Smooth muscle cell (in vitro differentiated cells): ENCODE measurements at regions not wholly inside any gene's neighbourhood (a gene's known extent, or its start where the extent isn't known, plus 50 kb on each side); places are given as distances from the start of the nearest gene placed in this dataset.
A peak's percentile ranks its signal among the peaks of the same experiment; 100 is the strongest.

Experiments
- DNase-seq: peaks from one replicate; lab custom pipeline; 2025; ENCODE audit not compliant: unreplicated experiment; lab: John Stamatoyannopoulos, UW
- H2AFZ ChIP-seq: fragments of 200-600 bp; sonication (generic); 2 replicates; pipeline ENCODE4 v1.6.0; 2016; ENCODE audit warnings: antibody characterized with exemption, low read depth, mild to moderate bottlenecking
- H3F3A ChIP-seq: fragments of 200-600 bp; sonication (generic); 2 replicates; pipeline ENCODE4 v1.6.0; 2017; ENCODE audit warnings: antibody characterized with exemption, low read depth
- H3K27ac ChIP-seq: fragments of 200-600 bp; sonication (generic); 2 replicates; pipeline ENCODE4 v1.5.1; 2016; ENCODE audit warnings: low read depth, mild to moderate bottlenecking
- H3K27me3 ChIP-seq: fragments of 200-600 bp; sonication (generic); 2 replicates; pipeline ENCODE4 v1.6.1; 2016; ENCODE audit warnings: low read depth, mild to moderate bottlenecking
- H3K36me3 ChIP-seq: fragments of 200-600 bp; sonication (generic); 2 replicates; pipeline ENCODE4 v1.5.1; 2016; ENCODE audit warnings: low read depth
- H3K4me1 ChIP-seq: fragments of 200-600 bp; sonication (generic); 2 replicates; pipeline ENCODE4 v1.5.1; 2016; ENCODE audit warnings: low read depth
- H3K4me2 ChIP-seq: fragments of 200-600 bp; sonication (generic); 2 replicates; pipeline ENCODE4 v1.6.0; 2016; ENCODE audit warnings: mild to moderate bottlenecking
- H3K4me3 ChIP-seq: fragments of 200-600 bp; sonication (generic); 2 replicates; pipeline ENCODE4 v1.5.1; 2016; ENCODE audit warnings: mild to moderate bottlenecking
- H3K79me2 ChIP-seq: fragments of 200-600 bp; sonication (generic); 2 replicates; pipeline ENCODE4 v1.6.0; 2016; ENCODE audit warnings: low read depth, mild to moderate bottlenecking
- H3K9ac ChIP-seq: fragments of 200-600 bp; sonication (generic); 2 replicates; pipeline ENCODE4 v1.6.0; 2016; ENCODE audit warnings: low read depth
- H3K9me3 ChIP-seq: fragments of 200-600 bp; sonication (generic); replicated peaks from 2 replicates; pipeline ENCODE4 v1.5.1; 2016; ENCODE audit warnings: low read depth
- H4K20me1 ChIP-seq: fragments of 200-600 bp; sonication (generic); 2 replicates; pipeline ENCODE4 v1.6.0; 2016; ENCODE audit warnings: low read depth
- WGBS: methylation state at CpG from one replicate; pipeline ENCODE4 v1.1.7; 2016; ENCODE audit warnings: low lambda C conversion rate; 5-methylcytosine and 5-hydroxymethylcytosine counted together
- TF ChIP-seq, protein P1 (sequence below): fragments of 200-600 bp; sonication (generic); IDR thresholded peaks from 2 replicates; pipeline ENCODE4 v1.5.1; 2017; ENCODE audit warnings: borderline replicate concordance, mild to moderate bottlenecking, antibody characterized with exemption; ENCODE audit not compliant: insufficient read depth, poor library complexity, severe bottlenecking

DNA sequence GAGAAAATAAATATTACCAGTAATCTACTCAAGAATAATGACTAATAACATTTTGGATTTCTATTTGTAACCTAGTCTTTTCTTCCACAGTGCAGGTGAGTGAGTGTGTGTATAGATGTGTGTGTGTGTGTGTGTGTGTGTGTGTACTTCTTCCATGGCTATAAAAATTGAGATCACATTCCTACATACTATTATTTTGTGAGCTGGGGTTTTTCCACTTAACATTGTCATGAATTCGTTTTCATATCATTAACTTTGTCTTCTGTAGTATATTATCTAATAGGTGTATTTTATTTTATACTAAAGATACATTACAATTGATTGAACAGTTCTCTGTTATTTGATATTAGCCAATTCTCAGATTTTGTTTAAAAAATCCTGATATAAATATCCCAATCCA lies 152.4 kb upstream of the TRPC7 start:
- Histone ChIP-seq H3K27ac (peak overlapping the region; percentile 46), H3K9me3 (no peaks in the 10 kb centered on the region), H3F3A (peaks cover 21% of the 10 kb centered on the region), H3K4me1 (peaks cover 22% of the 10 kb centered on the region), H3K79me2 (no peaks in the 10 kb centered on the region), H3K9ac (no peak overlapping the region), H3K36me3 (no peaks in the 10 kb centered on the region), H3K4me3 (no peak overlapping the region), H3K27me3 (no peaks in the 10 kb centered on the region), H2AFZ (no peak overlapping the region), H3K4me2 (peak overlapping the region; percentile 38), H4K20me1 (no peaks in the 10 kb centered on the region)
- no peak for DNase-seq
- WGBS = 40% methylated on average over 1 of the region's 1 CpG
- TF ChIP-seq, protein P1, sequence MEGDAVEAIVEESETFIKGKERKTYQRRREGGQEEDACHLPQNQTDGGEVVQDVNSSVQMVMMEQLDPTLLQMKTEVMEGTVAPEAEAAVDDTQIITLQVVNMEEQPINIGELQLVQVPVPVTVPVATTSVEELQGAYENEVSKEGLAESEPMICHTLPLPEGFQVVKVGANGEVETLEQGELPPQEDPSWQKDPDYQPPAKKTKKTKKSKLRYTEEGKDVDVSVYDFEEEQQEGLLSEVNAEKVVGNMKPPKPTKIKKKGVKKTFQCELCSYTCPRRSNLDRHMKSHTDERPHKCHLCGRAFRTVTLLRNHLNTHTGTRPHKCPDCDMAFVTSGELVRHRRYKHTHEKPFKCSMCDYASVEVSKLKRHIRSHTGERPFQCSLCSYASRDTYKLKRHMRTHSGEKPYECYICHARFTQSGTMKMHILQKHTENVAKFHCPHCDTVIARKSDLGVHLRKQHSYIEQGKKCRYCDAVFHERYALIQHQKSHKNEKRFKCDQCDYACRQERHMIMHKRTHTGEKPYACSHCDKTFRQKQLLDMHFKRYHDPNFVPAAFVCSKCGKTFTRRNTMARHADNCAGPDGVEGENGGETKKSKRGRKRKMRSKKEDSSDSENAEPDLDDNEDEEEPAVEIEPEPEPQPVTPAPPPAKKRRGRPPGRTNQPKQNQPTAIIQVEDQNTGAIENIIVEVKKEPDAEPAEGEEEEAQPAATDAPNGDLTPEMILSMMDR = no peak

DNA sequence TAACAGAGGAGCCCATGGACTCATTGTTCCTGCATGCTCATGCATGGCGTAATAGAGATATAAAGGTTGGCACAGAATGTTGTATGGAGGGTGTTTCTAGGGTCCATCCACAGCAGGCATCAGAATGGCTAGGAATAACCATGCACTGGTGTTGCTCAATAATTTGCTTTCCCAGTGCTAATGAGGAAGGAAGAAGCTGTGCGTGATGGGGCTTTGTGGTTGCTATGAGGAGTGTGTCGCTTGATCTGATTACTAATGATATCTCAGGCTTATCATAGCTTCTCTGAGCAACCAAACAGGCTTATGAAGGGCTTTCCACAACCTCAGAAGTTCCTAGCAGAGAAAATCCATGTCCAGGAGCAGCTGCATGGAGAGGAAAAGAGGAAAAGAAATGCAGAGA lies 151.3 kb upstream of the TRPC7 start:
- Histone ChIP-seq H3K36me3 (no peaks in the 10 kb centered on the region), H3F3A (peaks cover 11% of the 10 kb centered on the region), H3K9ac (no peak overlapping the region), H2AFZ (no peak overlapping the region), H3K79me2 (no peaks in the 10 kb centered on the region), H3K9me3 (no peaks in the 10 kb centered on the region), H4K20me1 (no peaks in the 10 kb centered on the region), H3K4me2 (peak overlapping the region; percentile 38), H3K4me1 (peaks cover 19% of the 10 kb centered on the region), H3K27me3 (no peaks in the 10 kb centered on the region), H3K4me3 (no peak overlapping the region), H3K27ac (peak overlapping the region; percentile 46)
- 39% methylated on average over 3 of the region's 3 CpGs for WGBS
- no peak for DNase-seq
- TF ChIP-seq, protein P1 = no peak

DNA sequence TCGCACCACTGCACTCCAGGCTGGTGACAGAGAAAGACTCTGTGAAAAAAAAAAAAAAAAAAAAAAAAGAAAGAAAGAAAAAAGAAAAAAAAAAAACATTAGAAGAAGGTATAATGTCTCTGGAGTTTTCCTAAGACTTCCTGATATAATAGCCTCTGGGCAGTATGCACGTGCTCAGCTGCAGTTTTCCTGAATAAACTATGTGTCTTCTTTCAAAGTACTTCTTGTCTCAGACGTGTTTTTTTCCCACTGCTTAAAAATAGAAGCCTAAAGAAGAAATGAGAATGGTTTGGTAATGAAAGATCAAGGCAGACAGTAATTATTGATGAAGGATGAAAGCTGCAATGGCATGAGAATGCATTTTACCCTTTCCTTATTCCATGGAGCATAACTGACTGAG lies 148.1 kb upstream of the TRPC7 start:
- Histone ChIP-seq H3K27me3 (no peaks in the 10 kb centered on the region), H3K4me1 (peaks cover 9% of the 10 kb centered on the region), H3K9me3 (no peaks in the 10 kb centered on the region), H3K4me2 (no peak overlapping the region), H3K27ac (no peak overlapping the region), H3K4me3 (no peak overlapping the region), H3F3A (peaks cover 5% of the 10 kb centered on the region), H4K20me1 (no peaks in the 10 kb centered on the region), H2AFZ (no peak overlapping the region), H3K36me3 (no peaks in the 10 kb centered on the region), H3K9ac (no peak overlapping the region), H3K79me2 (no peaks in the 10 kb centered on the region)
- DNase-seq = no peak
- WGBS = 72% methylated on average over 3 of the region's 3 CpGs
- TF ChIP-seq, protein P1 = no peak

DNA sequence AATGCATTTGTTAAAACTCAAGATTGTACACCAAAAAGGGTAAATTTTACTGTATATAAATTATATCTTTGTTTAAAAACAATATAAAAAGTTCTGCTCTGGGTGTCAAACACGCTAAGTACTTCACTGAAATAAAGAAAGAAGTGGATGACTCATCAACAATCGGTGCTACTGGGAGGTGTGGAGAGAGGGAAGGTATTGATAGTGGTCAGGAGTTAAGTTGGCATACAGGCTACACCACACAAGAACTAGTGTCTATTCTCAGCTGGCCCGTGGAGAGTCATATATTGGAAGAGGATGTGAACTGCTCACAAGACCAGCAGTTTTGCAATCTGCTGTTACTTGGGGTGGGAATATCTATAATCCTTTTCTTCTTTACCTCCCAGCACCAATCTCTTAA lies 145.7 kb upstream of the TRPC7 start:
- 34% methylated on average over 3 of the region's 3 CpGs for WGBS
- Histone ChIP-seq H3K4me3 (no peak overlapping the region), H3K36me3 (no peaks in the 10 kb centered on the region), H3K27me3 (no peaks in the 10 kb centered on the region), H3K27ac (no peak overlapping the region), H3K9ac (no peak overlapping the region), H2AFZ (no peak overlapping the region), H3F3A (no peaks in the 10 kb centered on the region), H4K20me1 (no peaks in the 10 kb centered on the region), H3K9me3 (no peaks in the 10 kb centered on the region), H3K79me2 (no peaks in the 10 kb centered on the region), H3K4me2 (peak overlapping the region; percentile 24), H3K4me1 (peaks cover under 1% of the 10 kb centered on the region)
- TF ChIP-seq, protein P1 = no peak
- DNase-seq = no peak
